Ramos (cell line): ENCODE measurements at regions not wholly inside any gene's neighbourhood (a gene's known extent, or its start where the extent isn't known, plus 50 kb on each side); places are given as distances from the start of the nearest gene placed in this dataset.

Source experiments
- in situ Hi-C: fragments of 300-500 bp; cut with MboI; formaldehyde crosslinking; loops from one replicate; pipeline ENCODE4 v1.14.3; 2022; ENCODE audit warnings: low sequenced_read_pairs; ENCODE audit not compliant: unreplicated experiment

DNA sequence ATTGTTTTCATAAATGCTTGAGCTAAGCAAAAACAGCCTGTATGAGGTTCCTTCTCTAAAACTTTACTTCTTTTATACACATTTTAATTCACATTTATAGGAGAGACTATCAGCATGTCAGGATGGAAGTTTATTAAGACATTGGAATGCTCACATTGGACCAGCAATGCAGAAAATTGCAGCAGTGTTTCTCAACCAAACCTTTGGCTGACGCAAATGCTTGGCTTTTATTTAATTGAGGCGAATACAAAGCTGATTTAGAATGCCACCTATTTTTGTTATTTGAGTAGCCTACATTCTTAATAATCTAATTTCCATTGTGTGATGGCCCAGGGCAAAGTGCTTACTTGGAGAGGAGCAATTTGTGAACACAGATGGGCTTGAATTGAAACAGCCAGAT is 283.2 kb downstream of the ARL4A start:
- in situ Hi-C loops: no loop called here

- in situ Hi-C loops: no loop called here
These were observed 287.2 kb downstream of the ARL4A start for GRCh38 chr7:12974451-12975166.

DNA sequence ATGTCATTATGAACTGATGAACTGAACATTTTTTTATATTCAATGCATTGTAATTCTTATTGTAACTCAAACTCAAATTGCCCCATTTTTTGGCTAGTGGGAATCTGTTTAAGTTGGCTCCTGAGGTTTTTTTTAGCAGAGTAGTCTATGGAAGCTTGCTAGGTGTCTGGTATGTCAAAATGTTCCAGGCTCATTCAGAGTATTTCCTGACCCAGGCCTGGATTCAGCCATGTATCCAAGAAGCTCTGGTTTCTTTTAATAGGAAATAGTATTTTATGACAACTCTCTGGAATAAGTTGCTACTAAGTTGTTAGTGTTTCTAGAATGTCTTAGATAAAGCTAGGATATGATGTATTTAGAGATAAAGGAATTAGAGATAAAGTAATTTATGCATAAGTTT is 288.0 kb downstream of the ARL4A start:
- in situ Hi-C loops: no loop called here

DNA sequence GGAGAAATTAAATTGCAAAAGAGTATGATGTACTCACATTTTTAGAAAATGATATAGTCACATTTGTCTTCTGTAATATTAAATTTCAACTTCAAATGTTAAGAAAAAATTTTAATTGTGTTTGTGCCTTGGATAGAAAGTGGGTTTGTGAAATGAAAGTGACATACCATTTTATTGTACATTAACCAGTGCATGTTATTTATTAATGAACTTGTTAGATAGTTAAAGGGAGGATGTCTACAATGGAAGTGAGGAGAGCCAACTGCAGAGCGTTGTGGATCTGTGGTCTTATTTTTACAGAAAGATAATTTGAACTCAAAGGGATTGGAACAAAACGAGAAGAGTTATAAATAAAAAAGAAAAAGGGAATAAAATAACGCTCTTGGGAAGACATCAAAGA is 291.7 kb downstream of the ARL4A start:
- in situ Hi-C loops: no loop called here

DNA sequence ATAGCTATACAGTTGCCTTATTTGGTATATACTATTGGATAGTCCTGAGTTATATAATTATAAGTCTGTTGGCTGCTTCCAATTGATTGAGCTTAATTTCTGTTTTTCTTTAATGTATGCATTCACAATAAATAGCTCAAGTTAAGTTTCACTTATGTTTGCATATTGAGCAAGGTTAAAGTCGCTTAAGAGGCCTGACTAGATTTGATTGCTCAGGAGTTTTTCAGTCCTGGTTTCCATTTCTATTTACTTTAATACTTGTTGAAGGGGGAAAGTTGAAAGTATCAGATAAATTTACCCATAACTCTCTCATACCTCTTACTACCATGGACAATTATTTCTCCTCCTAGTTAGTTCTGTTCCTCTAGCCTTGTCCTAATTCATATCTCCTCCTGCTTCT is 294.7 kb downstream of the ARL4A start:
- in situ Hi-C loops: no loop called here

GRCh38 chr7:12984117-12984516 is 296.7 kb downstream of the ARL4A start:
- in situ Hi-C loops: no loop called here

DNA sequence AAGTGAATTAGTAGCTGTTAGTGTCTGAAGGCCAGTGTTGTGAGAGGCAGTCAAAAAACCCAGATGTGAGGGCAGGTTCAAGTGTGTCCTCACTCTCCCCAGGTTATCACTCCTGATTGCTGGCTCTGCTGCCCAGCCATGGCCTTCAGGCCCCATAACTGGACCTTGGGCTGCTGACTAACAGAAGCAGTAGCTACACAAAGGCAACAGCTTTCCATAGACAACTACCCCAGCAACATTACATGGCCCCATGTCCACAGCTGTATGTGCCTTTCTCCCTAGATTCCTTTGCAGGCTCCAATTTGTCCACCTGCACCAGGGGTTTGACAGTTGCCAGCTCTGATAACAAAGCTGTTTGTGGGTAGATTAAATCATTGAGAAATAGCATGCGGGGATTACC is 297.8 kb downstream of the ARL4A start:
- in situ Hi-C loops: no loop called here

- in situ Hi-C loops: no loop called here
These were observed 298.3 kb downstream of the ARL4A start for GRCh38 chr7:12985752-12986151.

- in situ Hi-C loops: no loop called here
These were observed 299.8 kb downstream of the ARL4A start for GRCh38 chr7:12987238-12987637.

DNA sequence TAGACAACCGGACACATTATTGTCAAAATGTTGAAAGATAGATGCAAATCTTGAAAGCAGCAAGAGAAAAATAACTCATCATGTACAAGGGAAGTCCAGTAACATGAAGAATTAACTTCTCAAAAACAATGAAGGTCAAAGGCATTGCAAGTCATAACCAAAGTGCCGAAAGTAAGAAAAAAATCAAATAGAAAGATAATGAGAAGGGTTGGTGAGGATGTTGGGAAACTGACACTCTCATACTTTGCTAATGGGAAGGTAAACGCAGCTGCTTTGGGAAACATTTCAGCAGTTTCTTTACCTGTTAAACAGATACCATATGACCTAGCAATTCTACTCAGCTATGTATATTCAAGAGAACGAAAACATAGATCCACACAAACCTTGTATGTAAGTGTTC is 303.0 kb downstream of the ARL4A start:
- in situ Hi-C loops: no loop called here

DNA sequence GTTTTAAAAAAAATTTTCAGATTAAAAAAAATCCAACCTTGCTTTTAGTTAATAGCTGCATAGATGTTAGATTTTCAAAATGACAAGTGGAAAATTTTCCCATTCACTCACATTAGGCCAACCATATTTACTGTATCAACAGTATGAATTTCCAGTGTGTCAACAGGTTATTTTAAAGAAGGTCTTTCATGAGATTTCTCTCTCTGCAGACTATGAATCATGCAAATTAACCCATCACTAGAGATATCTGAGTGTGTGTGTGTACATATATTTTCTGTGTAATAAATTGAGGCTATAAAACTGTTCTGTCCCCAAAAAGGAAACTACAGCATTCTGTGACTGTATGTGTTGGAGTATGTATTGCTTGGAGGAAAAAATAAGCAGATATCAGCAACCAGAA is 305.6 kb downstream of the ARL4A start:
- in situ Hi-C loops: no loop called here

DNA sequence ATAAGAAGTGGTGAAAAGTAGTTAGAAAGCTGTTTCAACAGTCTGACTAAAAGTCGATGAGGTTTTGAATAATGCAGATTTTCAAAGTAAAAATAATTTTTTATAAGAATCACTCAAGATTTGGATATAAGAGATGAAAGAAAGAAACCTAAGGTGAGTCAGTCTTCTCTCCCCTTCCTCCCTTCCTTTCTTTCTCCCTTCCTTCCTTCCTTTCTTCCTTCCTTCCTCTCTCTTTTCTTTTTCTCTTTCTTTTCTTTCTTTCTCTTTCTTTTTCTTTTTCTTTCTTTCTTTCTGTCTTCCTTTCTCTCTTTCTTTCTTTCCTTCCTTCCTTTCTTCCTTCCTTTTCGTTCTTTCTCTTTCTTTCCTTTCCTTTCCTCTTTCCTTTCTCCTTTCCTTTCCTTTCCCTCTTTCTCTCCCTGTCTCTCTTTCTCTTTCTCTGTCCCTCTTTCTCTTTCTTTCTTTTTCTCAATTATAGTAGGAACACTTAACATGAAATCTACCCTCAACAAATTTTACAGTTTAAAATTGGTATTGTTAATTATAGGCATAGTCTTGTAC is 308.6 kb downstream of the ARL4A start:
- in situ Hi-C loops: no loop called here

DNA sequence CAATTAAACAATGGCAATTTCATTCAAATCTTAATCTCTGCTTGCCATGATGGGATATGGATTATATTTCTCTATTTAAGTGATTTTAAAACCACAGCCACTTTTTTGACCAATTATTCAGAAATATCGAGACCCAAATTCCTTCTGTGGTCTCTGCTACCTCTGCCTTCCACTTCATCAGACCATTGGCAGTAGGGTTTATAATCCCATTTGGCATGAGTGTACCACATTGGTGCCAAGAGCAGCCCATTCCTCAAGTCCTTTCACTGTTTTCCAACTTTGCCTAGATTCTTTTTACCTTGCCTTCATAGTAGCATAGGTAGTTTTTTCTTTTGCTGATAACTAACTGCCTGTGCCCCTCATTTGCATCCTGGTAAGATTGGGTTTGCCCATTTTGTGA is 319.9 kb downstream of the ARL4A start:
- in situ Hi-C loops: no loop called here

GRCh38 chr7:13009517-13009916 is 322.1 kb downstream of the ARL4A start:
- in situ Hi-C loops: no loop called here

DNA sequence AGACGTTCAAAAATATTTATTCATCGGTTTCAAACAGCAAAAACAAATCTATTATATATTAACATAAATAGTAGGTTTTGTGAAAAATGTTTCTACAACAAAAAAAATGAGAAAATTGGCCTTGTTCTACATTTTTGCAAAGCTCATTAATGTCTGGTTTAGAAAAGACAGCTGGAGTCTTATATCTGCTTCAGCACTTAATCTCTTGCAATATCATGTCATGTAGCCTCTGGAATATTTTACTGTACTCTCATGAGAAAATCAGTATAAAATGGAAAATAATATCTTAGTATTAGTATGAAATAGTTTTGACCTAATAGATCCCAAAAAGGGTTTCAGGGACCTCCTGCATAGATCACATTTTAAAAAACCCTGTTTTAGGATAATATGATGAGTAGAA is 326.6 kb downstream of the ARL4A start:
- in situ Hi-C loops: no loop called here

GRCh38 chr7:13016036-13016581 is 328.7 kb downstream of the ARL4A start:
- in situ Hi-C loops: no loop called here

DNA sequence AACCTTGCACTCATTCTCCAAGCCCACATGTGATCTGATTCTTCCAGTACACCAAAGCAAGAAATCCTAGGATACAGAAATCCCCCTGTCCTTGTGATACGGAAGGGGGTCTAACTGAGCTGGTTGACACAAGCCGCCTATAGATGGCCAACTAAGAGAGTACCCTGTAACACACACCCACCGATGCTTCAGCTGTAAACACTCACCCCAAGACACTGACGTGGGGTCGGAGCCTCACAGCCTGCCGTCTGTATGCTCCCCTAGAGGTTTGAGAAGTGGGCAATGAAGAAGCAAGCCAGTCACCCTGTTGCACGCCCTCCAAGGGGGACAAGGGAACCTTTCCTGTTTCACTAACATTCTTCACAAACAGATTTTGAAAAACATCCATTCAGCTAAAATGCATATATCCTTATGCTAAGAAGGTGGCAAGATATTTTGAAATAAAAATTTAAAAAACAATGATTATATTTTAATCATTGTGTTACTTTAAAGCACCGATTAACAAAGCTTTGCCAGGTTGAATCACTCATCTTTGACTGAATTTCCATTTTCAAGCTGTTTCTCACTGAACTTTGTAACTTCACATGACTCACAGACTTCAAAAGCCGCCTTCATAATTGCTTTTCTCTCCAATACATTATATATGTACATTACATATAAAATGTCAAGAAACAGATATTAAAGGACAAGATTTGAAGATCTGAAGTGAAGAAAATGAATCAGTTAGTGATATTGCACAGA is 329.3 kb downstream of the ARL4A start:
- in situ Hi-C loops: no loop called here

GRCh38 chr7:13017333-13017857 is 330.0 kb downstream of the ARL4A start:
- in situ Hi-C loops: no loop called here

GRCh38 chr7:13017881-13018280 is 330.4 kb downstream of the ARL4A start:
- in situ Hi-C loops: no loop called here

DNA sequence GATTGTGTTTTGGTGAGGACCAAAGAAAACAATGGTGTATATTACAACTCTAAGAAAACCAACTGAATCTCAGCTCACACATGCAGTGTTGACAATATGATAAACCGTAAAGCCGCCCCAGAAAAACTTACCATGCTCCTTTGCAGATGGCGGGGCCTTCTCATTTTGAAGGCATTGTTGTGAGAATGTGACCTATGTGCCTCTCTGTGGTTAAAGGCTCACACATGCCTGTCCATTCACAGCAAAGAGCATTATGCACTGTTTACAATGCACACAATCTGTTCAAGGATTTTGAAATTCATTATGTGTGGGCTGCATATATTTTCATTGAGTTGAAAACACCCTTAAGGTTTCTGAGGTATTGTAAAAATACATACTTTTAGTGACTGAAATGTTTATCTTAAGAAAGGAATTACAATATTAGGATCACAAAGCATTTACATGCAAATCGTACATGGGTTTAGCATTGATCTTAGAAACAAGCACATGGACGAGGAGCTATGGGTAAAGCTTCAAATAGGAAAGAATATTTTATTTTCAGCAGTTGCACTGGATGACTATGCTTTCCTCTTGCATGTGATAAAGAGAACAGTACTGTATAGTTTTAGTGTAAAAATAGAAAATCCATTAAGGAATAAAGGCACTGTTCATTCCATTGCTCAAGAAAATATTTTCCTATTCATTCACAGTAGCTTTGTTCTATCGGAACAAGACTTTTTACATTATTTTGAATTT is 334.3 kb downstream of the ARL4A start:
- in situ Hi-C loops: no loop called here
